Lower lobe of right lung (tissue), 2 donors: ENCODE measurements at regions not wholly inside any gene's neighbourhood (a gene's known extent, or its start where the extent isn't known, plus 50 kb on each side); places are given as distances from the start of the nearest gene placed in this dataset.
A peak's percentile ranks its signal among the peaks of the same experiment; 100 is the strongest.

Experiments used
- ATAC-seq, 2 donors: fragments of 200-7000 bp; cut with Tn5 transposase; one replicate each; pipeline ENCODE4 v1.9.1; 2020 to 2022; ENCODE audit warnings: mild to moderate bottlenecking in 2 of 2, moderate library complexity in 2 of 2
- DNase-seq: peaks from one replicate; pipeline ENCODE4 v3.0.0-alpha.2; 2020
- H3K27ac ChIP-seq: fragments of 200-600 bp; one replicate; pipeline ENCODE4 v1.8.0; 2022
- H3K27me3 ChIP-seq: fragments of 200-600 bp; one replicate; pipeline ENCODE4 v1.8.0; 2022; ENCODE audit warnings: low read depth
- H3K36me3 ChIP-seq: fragments of 200-600 bp; one replicate; pipeline ENCODE4 v1.8.0; 2022; ENCODE audit warnings: mild to moderate bottlenecking
- H3K4me1 ChIP-seq: fragments of 200-600 bp; one replicate; pipeline ENCODE4 v1.8.0; 2022
- H3K4me3 ChIP-seq: fragments of 200-600 bp; one replicate; pipeline ENCODE4 v1.8.0; 2022; ENCODE audit warnings: mild to moderate bottlenecking
- H3K9me3 ChIP-seq: fragments of 200-600 bp; one replicate; pipeline ENCODE4 v1.8.0; 2022
- intact Hi-C: fragments of 100-400 bp; cut with DNase I; formaldehyde crosslinking; loops from one replicate; pipeline ENCODE4 v1.11.0; 2022
- TF ChIP-seq, protein P1 (sequence below): fragments of 200-600 bp; IDR thresholded peaks from one replicate; pipeline ENCODE4 v1.8.0; 2022; ENCODE audit warnings: antibody characterized with exemption, mild to moderate bottlenecking
- donor health status: DM: no; HTN: yes; CAD: no; lungs with severe emphysema.

DNA sequence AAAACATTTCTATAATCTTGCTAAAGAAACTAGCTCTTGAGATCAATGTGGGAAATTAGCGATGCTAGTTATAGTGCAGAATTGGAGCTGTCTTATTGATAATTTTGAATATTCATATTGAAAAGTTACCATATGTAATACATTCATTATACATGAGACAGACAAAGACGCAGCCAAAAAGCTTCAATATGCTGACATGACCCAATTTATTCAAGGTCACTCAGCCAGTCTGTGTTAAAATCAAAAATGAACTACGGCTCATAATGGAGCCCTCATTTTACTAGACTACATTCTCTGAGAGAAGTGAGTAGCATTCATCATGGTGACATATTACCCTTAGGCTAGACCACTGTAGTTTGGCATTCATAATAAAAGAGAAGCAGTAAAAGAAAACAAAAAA, 107.3 kb upstream of the GABRG2 start:
- no peak for DNase-seq
- TF ChIP-seq, protein P1, sequence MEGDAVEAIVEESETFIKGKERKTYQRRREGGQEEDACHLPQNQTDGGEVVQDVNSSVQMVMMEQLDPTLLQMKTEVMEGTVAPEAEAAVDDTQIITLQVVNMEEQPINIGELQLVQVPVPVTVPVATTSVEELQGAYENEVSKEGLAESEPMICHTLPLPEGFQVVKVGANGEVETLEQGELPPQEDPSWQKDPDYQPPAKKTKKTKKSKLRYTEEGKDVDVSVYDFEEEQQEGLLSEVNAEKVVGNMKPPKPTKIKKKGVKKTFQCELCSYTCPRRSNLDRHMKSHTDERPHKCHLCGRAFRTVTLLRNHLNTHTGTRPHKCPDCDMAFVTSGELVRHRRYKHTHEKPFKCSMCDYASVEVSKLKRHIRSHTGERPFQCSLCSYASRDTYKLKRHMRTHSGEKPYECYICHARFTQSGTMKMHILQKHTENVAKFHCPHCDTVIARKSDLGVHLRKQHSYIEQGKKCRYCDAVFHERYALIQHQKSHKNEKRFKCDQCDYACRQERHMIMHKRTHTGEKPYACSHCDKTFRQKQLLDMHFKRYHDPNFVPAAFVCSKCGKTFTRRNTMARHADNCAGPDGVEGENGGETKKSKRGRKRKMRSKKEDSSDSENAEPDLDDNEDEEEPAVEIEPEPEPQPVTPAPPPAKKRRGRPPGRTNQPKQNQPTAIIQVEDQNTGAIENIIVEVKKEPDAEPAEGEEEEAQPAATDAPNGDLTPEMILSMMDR, result no peak
- Histone ChIP-seq H3K9me3 (no peaks in the 10 kb centered on the region), H3K27ac (no peak overlapping the region), H3K27me3 (no peaks in the 10 kb centered on the region), H3K4me3 (no peak overlapping the region), H3K4me1 (no peaks in the 10 kb centered on the region), H3K36me3 (no peaks in the 10 kb centered on the region)
- no peak for ATAC-seq
- intact Hi-C loops, result no loop called here

DNA sequence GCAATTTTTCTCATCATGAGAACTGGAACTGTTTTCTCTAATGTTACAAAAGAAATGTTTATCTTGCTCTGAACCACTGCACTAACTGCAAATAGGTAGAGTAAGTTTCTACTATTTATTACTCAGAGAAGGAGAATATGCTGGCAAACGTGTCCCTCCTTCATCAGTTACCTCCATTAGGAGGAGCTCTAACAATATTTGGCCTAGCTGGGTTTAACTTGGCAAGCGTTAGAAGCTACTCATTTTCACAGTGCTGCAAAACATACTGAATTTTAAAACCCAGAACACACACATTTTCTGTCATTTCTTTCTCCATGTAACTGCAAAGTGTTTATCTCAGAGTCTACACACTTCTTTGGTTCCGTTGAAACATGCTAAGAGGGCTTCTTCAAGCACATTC, 101.0 kb upstream of the GABRG2 start:
- Histone ChIP-seq H3K27me3 (no peaks in the 10 kb centered on the region), H3K4me3 (no peak overlapping the region), H3K4me1 (no peaks in the 10 kb centered on the region), H3K9me3 (no peaks in the 10 kb centered on the region), H3K36me3 (no peaks in the 10 kb centered on the region), H3K27ac (no peak overlapping the region)
- TF ChIP-seq, protein P1, result no peak
- ATAC-seq (peak in 1 of 2 donors; percentile 41), DNase-seq (no peak)
- intact Hi-C loops, result no loop called here

DNA sequence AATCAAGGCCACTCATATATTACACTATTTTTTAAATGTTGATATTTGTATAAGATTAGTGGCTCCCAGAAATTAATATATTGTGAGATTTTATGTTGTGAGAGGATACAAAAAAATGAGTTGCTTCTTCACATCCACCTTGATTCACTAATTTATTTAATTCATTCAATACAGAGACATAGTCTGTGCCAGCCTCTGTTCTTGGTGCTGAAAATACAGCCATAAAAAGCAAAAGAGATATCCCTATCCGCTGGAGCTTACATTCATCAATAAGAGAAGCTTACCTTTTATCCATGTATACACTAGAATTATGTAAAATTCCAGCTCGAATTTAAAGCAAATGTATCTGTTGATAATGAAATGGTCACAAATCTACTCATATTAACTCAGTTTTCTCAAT, 92.2 kb upstream of the GABRG2 start:
- no peak overlapping the region for H3K4me3 ChIP-seq
- no peak for ATAC-seq
- intact Hi-C loops, result no loop called here
- H3K4me1 ChIP-seq, result no peaks in the 10 kb centered on the region
- no peaks in the 10 kb centered on the region for H3K27me3 ChIP-seq
- TF ChIP-seq, protein P1, result no peak
- no peak overlapping the region for H3K27ac ChIP-seq
- no peaks in the 10 kb centered on the region for H3K36me3 ChIP-seq
- no peaks in the 10 kb centered on the region for H3K9me3 ChIP-seq
- no peak for DNase-seq

DNA sequence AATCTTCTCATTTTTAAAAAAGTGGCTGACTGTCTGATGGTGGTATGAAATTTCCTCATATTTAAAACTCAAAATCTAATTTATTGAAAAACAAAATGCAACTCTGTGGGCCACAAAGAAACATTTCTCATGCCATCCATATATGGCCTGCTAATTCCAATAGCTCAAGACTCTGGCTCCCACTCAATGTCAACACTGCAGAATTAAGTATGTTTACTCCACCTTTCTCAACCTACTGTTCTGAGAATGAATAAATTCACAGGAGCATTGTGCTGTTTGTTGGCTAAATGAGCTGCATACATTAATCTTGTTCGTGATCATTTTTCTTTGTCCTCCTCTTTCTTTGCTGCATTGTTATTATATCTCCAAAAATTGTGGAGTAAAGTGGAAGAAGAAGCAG, 79.5 kb upstream of the GABRG2 start:
- intact Hi-C loops, result no loop called here
- Histone ChIP-seq H3K36me3 (no peaks in the 10 kb centered on the region), H3K9me3 (peaks cover 4% of the 10 kb centered on the region), H3K4me3 (no peak overlapping the region), H3K27me3 (no peaks in the 10 kb centered on the region), H3K4me1 (no peaks in the 10 kb centered on the region), H3K27ac (no peak overlapping the region)
- TF ChIP-seq, protein P1, result no peak
- ATAC-seq (no peak), DNase-seq (no peak)
